Osteocyte (in vitro differentiated cells): ENCODE measurements at regions not wholly inside any gene's neighbourhood (a gene's known extent, or its start where the extent isn't known, plus 50 kb on each side); places are given as distances from the start of the nearest gene placed in this dataset.

Source experiments
- DNase-seq: peaks from one replicate; pipeline ENCODE4 v3.0.0; 2021; ENCODE audit warnings: mixed read lengths; ENCODE audit not compliant: unreplicated experiment; ENCODE audit errors: extremely low spot score
- H3K27ac Mint-ChIP-seq: one replicate; pipeline ENCODE4 v1.8.0; 2021; ENCODE audit warnings: mild to moderate bottlenecking, mixed read lengths; ENCODE audit not compliant: unreplicated experiment
- H3K27me3 Mint-ChIP-seq: one replicate; pipeline ENCODE4 v1.8.0; 2021; ENCODE audit warnings: mixed read lengths; ENCODE audit not compliant: unreplicated experiment
- H3K36me3 Mint-ChIP-seq: one replicate; pipeline ENCODE4 v1.8.0; 2021; ENCODE audit warnings: mixed read lengths; ENCODE audit not compliant: unreplicated experiment
- H3K4me1 Mint-ChIP-seq: one replicate; pipeline ENCODE4 v1.8.0; 2021; ENCODE audit warnings: mixed read lengths; ENCODE audit not compliant: unreplicated experiment
- H3K4me3 Mint-ChIP-seq: one replicate; pipeline ENCODE4 v1.8.0; 2021; ENCODE audit warnings: mild to moderate bottlenecking, moderate library complexity, mixed read lengths; ENCODE audit not compliant: unreplicated experiment
- H3K9me3 Mint-ChIP-seq: one replicate; pipeline ENCODE4 v1.8.0; 2021; ENCODE audit warnings: mixed read lengths; ENCODE audit not compliant: unreplicated experiment
- TF ChIP-seq, protein P1 (sequence below): fragments of 200-600 bp; sonication (generic); IDR thresholded peaks from 2 replicates; pipeline ENCODE4 v1.5.0; 2021; ENCODE audit warnings: antibody characterized with exemption, mild to moderate bottlenecking, moderate library complexity

DNA sequence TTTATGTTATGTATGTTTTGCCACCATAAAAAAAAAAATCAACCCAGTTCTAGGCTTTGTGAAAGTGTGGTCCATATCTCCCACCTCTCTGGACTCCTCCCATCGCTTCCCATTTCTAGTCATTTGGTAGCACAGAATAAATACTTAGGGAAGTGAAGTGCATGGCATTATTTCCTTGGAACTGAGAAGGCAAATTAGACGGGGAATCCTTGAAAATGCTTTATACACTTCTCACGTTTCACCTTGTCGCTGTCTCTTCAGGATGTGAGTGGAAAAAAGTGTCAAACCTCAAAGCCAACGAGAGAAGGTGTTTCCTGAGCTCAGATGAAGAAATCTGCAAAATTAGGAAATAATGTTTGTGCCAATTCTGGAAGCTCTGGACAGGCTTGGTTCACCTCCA, 209.9 kb downstream of the ATG4C start:
- Mint-ChIP-seq H3K4me1 (no peaks in the 10 kb centered on the region), H3K27ac (no peak overlapping the region), H3K9me3 (no peaks in the 10 kb centered on the region), H3K4me3 (no peak overlapping the region), H3K36me3 (no peaks in the 10 kb centered on the region), H3K27me3 (peaks cover 32% of the 10 kb centered on the region)
- TF ChIP-seq, protein P1, sequence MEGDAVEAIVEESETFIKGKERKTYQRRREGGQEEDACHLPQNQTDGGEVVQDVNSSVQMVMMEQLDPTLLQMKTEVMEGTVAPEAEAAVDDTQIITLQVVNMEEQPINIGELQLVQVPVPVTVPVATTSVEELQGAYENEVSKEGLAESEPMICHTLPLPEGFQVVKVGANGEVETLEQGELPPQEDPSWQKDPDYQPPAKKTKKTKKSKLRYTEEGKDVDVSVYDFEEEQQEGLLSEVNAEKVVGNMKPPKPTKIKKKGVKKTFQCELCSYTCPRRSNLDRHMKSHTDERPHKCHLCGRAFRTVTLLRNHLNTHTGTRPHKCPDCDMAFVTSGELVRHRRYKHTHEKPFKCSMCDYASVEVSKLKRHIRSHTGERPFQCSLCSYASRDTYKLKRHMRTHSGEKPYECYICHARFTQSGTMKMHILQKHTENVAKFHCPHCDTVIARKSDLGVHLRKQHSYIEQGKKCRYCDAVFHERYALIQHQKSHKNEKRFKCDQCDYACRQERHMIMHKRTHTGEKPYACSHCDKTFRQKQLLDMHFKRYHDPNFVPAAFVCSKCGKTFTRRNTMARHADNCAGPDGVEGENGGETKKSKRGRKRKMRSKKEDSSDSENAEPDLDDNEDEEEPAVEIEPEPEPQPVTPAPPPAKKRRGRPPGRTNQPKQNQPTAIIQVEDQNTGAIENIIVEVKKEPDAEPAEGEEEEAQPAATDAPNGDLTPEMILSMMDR = no peak
- no peak for DNase-seq

DNA sequence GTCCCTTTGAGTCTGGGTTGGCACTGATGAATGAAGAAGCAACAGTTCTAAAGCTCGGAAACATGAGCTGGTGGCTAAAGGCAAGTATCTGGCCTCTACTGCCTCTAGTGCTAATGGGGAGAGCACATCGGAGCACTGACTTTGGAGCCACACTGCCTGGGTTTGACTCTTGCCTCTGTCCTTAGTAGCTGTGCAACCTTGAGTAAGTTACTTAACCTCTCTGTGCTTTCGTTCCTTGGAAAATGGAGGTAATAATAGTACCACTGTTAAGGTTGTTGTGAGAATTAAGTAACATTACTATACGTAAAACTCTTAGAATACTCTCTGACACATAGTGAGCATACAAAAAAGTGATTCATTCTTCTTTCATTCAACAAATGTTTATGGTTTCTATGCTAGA, 211.2 kb downstream of the ATG4C start:
- H3K9me3 Mint-ChIP-seq = no peaks in the 10 kb centered on the region
- no peaks in the 10 kb centered on the region for H3K36me3 Mint-ChIP-seq
- no peaks in the 10 kb centered on the region for H3K4me1 Mint-ChIP-seq
- no peak overlapping the region for H3K27ac Mint-ChIP-seq
- no peak for DNase-seq
- H3K27me3 Mint-ChIP-seq = peaks cover 40% of the 10 kb centered on the region
- TF ChIP-seq, protein P1 = no peak
- H3K4me3 Mint-ChIP-seq = no peak overlapping the region

DNA sequence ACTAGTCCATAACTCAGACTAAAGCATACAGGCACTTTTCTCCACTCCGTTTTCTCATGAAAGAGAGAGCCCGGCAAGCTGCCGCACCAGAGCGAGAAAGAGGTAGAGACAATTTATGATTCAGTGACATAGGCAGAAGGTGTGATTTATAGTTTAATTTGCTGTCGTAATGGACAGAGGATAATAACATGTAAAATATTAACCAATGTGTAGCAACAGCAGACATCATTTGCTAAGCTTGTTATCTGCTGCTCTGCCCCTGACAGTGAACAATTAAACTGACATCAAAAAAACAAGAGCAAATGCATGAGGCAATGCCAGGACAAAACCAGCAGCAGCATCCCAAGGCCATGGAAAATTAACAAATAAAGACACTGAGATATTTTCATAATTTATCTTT, 214.0 kb downstream of the ATG4C start:
- DNase-seq = no peak
- Mint-ChIP-seq H3K9me3 (no peaks in the 10 kb centered on the region), H3K36me3 (no peaks in the 10 kb centered on the region), H3K4me1 (no peaks in the 10 kb centered on the region), H3K27me3 (peaks cover 48% of the 10 kb centered on the region), H3K4me3 (no peak overlapping the region), H3K27ac (no peak overlapping the region)
- TF ChIP-seq, protein P1 = no peak

- Mint-ChIP-seq H3K36me3 (no peaks in the 10 kb centered on the region), H3K27me3 (peaks cover 53% of the 10 kb centered on the region), H3K4me3 (no peak overlapping the region), H3K4me1 (no peaks in the 10 kb centered on the region), H3K9me3 (no peaks in the 10 kb centered on the region), H3K27ac (no peak overlapping the region)
- TF ChIP-seq, protein P1 = no peak
- DNase-seq = no peak
Measured at GRCh38 chr1:62998845-62999649, 215.1 kb downstream of the ATG4C start.

- H3K36me3 Mint-ChIP-seq = no peaks in the 10 kb centered on the region
- DNase-seq = no peak
- no peak overlapping the region for H3K4me3 Mint-ChIP-seq
- H3K9me3 Mint-ChIP-seq = no peaks in the 10 kb centered on the region
- no peaks in the 10 kb centered on the region for H3K4me1 Mint-ChIP-seq
- H3K27ac Mint-ChIP-seq = no peak overlapping the region
- H3K27me3 Mint-ChIP-seq = peaks cover 61% of the 10 kb centered on the region
- TF ChIP-seq, protein P1 = no peak
Measured at GRCh38 chr1:63000508-63000907, 216.6 kb downstream of the ATG4C start.
